ENCODE measurements at regions not wholly inside any gene's neighbourhood (a gene's known extent, or its start where the extent isn't known, plus 50 kb on each side); places are given as distances from the start of the nearest gene placed in this dataset.

DNA sequence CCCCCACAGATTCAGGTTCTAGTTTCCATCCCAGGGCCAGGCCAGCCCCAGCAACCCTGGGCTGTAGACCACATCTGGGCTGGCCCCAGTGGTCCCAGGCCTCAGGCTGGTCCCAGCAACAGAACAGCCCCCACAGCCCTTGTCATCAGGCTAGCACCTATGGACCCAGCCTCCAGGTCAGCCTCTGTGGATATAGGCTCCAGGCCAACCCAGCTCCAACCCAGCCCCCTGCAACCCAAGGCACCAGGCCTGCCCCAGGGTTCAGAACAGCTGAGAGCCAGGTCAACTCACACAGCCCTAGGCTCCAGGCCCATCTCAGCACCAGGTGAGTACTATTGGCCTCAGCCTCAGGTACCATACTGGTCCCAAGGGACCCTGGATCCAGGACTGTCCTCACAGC lies 155.3 kb downstream of the PWWP3B start:
- intact Hi-C loops (cut with DNase I): no loop called here
- ATAC-seq (ENCODE audit: poor library complexity) (no peak), DNase-seq (no peak)

DNA sequence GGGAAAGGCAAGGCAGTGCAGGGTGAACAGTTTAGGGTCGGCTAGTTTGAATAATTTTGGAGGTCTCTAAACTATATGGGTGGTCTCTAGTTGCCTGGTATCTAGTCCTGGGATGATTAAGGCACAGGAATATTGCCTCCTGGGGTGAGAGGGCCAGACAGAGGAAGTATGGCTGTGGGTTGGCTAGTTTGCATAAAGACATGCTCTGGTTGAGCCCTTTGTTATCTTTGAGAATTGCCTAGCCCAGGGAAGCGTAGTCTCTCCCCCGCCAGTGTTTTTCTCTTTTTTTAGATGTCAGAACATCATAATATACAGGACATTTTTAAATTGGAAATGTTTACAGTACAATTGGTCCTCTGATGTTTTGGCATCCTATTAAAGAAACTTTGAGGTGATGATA lies 163.5 kb downstream of the PWWP3B start:
- intact Hi-C loops (cut with DNase I): no loop called here
- ATAC-seq (ENCODE audit: poor library complexity): no peak

DNA sequence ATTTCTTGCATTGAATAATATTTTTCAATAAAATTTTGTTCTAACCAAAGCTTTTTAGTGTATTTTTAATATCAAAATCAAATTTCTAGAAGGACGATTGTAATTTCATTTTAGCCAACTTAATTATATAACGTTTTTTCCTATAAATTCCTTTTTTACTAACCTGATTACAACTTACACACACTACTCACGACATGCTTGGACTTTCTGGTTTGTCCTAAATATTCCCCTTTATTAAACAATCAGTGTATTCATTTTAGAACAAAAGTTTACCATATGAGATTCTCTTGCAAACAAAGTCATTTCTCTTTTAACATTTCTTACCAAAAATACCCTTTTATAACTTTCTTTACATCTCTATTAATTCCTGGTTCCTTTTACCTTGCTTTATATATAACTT lies 173.7 kb downstream of the PWWP3B start:
- intact Hi-C loops (cut with DNase I): no loop called here
- ATAC-seq (ENCODE audit: poor library complexity) (no peak), DNase-seq (no peak)

More for the DNA sequence above, 163.5 kb downstream of the PWWP3B start:
- no peak for DNase-seq

DNA sequence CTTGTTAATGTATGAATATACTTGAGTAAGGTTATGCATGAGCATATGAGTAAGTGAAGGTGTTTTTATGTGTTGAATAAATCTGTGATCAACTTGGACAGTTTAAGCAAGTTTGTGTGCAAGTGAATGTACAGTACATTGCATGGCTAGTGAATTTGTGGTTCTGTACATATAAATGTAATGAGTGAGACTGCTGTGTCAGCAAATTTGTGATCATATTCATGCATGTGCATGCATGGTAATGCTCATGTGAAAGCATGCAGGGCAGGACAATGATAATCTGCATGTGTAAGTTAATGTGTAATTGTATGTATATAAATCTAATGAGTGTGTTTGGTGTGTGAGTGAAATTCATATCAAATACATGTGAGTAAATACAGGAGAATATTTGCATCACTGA lies 188.5 kb downstream of the PWWP3B start:
- ATAC-seq (ENCODE audit: poor library complexity): no peak
- intact Hi-C loops (cut with DNase I): no loop called here
- DNase-seq: no peak

DNA sequence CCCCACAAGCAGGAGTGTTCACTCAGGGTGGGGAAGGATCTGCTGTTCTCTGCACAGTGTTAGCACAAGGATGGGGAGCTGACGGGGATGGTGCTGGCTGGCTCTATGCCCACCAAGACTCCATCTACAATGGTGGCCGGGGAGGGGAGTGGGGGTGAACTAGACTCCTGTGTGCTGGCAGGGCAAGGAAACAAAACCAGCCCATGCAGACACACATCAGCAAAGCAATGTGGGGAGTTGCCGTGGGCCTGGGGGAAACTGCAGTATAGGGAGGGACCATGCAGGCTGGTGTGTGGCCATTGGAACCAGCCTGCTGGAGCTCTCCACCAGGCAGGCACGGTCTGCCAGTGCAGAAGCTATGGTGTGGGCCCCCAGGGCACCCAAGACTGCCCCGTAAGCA lies 195.1 kb downstream of the PWWP3B start:
- intact Hi-C loops (cut with DNase I): no loop called here
- ATAC-seq (ENCODE audit: poor library complexity): no peak
- DNase-seq: no peak

DNA sequence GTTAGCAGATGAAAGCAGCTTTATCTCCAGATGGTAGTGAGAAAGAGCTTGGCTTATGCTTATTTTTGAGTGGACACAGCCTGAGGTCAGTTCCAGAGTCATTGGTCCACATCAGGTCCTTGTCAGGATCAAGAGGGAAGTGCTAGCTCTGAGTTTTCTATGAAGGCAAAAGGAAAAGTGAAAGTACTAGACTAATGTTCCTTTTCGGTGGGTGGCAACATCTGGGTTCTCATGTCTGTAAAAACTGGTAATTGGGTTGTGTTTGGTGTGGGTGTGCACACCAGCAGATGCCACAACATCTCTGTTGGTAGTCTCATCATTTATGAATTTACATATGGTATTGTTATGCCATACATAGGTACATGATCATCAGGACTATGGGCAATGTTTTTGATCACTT lies 210.5 kb downstream of the PWWP3B start:
- DNase-seq (no peak), ATAC-seq (ENCODE audit: poor library complexity) (no peak)
- intact Hi-C loops (cut with DNase I): no loop called here

DNA sequence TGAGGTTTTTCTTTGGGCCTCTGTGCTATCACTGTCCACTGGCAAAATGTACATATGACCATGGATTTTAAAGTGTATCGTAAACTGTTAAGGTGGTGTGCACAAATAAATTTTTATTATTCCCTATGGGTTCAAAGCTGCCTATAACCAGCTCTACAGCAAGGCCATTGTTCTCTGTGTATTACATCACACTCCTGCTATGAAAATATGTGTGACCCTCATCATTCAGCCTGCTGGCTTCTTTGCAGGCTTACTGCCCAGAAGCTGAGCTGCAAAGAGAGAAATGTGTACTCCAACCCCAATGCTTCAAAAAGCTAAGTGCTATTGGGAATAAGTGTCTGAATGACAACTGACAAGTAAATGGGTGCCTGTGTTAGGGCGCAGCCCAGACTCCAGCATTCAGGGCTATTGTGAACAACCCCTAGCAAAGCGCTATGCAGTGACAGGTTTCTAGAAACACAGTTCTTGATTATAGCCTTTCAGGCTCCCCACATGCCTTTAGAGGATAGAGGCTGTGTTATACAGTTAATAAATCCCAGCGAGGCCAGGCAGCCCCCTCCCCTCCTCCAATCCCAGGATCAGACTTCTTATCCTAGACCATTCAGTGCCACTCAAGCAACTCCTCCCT lies 220.4 kb upstream of the RADX start:
- intact Hi-C loops (cut with DNase I): loop anchor here (10.0 kb wide), 1 partner anchor 417 kb away; no protein-coding TSS in a partner anchor
- DNase-seq (no peak), ATAC-seq (ENCODE audit: poor library complexity) (no peak)

DNA sequence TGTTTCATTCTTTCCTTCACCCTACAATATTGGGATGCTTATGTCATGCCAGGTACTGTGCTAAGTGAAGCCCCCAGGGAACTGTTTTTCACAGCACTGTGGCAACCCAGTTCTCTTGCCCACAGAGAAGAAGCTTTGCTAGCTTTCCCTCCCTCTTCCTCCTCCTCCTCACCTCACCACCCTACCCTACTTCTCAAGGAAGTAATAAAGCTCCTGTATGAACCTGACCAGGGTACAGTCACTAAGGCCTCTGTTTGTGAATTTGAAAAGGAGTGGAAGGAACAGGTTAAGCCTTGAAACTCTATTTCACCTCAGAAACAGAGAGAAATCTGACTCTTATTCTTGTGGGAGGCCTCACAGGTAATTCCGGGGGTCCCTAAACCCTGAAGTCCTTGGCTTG lies 219.4 kb upstream of the RADX start:
- DNase-seq (no peak), ATAC-seq (ENCODE audit: poor library complexity) (no peak)
- intact Hi-C loops (cut with DNase I): loop anchor here (10.0 kb wide), 1 partner anchor 418 kb away; no protein-coding TSS in a partner anchor

DNA sequence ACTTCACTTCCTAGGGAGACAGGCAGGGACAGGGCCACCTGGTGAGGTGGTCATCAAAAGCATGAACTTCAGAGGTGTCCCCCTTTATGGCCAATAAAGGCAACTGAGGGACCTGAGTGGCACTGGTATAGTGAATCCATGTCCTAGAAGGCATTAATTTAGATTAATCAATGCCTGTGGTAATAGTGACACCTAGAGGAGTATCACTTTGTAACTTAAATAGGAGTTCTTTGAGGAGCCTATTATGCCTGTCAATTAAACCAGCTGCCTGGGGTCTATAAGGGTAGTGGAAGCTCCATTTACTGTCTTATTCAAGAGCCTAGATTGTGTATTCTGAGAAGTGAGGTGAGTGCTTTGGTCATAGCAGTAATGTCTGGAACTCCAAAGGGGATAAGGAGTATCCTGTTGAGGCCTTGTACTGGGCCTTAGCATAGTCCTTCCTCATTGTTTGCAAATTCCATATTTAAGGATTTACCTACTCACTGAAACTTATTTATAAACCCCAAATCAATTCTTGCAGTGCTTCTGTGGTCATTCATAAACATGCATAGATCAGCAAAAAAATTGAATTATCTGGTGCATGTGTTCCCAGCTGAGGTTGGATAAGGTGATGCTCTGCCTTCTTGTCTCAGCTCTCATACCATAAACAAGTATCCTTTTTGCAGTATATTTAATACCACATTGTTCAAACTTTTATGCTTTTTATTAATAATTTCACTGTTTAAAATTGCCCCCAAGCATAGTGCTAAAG lies 213.8 kb upstream of the RADX start:
- DNase-seq (no peak), ATAC-seq (ENCODE audit: poor library complexity) (no peak)
- intact Hi-C loops (cut with DNase I): loop anchor here (10.0 kb wide), 1 partner anchor 423 kb away; no protein-coding TSS in a partner anchor

DNA sequence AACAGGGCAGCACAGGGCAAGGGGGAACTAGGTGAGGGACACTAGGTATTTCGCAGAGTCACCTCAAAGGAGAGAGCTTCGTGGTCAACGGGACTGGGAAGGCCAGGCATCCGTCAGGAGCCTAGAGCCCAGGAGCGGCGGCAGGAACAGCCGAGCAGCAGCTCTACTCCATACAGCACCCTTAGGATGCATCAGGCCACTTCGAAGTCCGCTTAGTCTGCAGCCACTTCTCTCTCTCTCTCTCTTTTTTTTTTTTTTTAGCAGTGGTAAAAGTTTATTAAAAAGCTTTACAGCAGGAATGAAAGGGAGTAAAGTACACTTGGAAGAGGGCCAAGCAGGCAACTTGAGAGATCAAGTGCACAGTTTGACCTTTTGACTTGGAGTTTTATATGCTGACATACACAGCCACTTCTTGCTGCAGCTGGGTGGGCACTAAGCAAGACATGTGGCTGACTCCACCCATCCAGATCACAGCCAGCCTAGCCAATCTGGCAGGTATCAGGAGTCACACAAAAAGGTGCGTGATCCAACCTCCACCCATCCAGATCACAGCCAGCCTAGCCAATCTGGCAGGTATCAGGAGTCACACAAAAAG lies 209.7 kb upstream of the RADX start:
- intact Hi-C loops (cut with DNase I): no loop called here
- DNase-seq: no peak

DNA sequence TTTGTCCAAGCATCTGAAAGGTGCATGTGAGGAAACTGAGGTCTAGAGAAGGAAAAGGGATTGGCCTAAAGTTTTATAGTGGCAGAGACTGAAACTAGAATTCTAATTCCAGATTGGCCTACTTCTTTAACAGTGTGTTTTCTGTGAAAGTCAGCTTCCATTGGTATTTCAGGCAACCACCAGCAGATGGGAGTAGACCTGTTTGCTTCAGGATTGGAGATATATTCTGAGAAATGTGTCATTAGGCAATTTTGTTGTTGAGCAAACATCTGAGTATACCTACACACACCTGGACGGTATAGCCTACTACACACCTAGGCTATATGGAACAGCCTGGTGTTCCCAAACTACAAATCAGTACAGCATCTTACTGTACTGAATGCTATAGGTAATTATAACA lies 207.3 kb upstream of the RADX start:
- intact Hi-C loops (cut with DNase I): no loop called here

More for the DNA sequence above, 209.7 kb upstream of the RADX start:
- ATAC-seq (ENCODE audit: poor library complexity): no peak

DNA sequence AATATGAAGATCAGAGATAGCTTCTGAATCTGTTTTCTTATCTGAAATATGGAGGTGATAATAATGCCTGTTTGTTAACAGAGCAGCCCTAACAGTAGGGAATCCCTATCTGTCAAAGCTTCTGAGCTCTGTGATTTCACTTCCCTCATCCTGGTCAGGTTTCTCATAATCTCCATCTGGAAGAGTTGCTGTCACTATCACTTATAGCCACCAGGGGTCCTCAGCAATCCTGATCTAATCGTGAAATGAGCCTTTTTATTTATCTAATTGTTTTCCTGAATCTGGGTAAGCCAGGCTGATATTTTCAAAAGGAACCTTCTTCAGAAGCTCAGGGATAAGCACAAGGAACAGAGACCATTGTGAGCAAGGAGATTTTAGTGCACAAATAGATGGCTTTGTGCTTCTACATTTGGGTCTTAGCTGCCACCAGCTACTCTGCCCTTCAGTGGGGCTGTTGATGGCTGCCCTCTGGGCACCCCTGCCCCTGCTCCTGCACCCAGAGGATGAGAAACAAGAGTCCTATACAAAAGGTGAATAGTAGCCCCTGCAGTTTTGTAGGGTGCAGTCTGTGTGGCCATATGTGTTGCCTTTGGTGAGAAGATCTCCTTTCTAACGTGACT lies 196.4 kb upstream of the RADX start:
- ATAC-seq (ENCODE audit: poor library complexity): no peak
- no peak for DNase-seq
- intact Hi-C loops (cut with DNase I): no loop called here

More for the DNA sequence above, 207.3 kb upstream of the RADX start:
- DNase-seq (no peak), ATAC-seq (ENCODE audit: poor library complexity) (no peak)

DNA sequence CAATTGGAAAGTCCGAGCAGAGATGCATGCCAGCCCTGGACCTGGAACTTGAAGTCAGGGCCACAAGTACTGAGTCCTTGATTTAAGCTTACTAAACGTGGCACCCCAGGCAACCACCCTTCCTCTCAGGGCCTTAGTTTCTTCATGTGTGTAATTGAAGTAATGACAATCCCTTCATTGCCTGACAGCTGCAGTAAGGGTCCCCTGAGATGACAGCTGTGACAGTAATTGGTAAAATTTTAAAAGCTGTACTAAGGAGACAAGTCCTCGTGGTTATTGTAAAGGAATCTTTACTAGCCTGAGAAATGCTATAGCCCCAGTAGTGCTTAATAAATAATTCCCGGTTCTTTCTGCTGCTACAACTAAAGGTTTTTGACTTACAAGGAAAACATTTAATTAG lies 175.1 kb upstream of the RADX start:
- DNase-seq (no peak), ATAC-seq (ENCODE audit: poor library complexity) (no peak)
- intact Hi-C loops (cut with DNase I): no loop called here

DNA sequence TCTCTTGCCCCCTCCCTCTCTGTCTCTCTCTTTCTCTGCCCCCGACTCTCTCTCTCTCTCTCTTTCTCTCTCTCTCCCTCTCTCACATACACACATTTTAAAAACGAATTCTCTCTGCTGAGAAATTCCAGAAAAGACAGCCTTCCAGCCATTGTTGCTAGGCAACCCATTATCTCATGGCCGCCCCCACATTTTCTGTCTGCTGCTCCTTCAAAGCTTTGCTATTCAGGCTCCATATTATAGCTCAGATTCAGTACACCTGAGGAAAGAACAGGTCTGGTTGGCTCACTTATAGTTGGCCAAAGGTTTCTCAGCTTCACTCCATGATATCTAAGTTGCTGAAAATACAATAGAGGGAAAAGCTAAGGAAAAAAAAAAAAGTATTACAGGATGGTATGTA lies 174.4 kb upstream of the RADX start:
- ATAC-seq (ENCODE audit: poor library complexity) (no peak), DNase-seq (no peak)
- intact Hi-C loops (cut with DNase I): no loop called here

DNA sequence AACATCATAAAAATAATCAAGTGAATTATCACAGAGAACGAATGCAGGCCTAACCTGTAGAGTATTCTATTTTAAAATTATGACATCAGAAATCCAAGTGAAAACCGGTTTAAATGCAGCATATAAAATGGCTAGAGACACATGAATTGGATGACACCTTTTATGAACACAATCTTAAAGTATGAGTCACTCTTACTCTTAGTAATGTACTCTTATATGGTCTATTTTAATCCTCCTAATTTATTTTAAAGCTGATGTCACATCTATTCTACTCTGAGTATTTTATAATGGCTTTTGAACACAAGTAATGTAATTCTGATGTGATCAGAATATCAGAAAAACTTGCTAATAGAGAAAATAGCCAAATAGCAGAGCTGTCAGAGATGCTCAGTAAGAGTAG lies 161.4 kb upstream of the RADX start:
- no peak for DNase-seq
- intact Hi-C loops (cut with DNase I): no loop called here
- no peak for ATAC-seq (ENCODE audit: poor library complexity)

DNA sequence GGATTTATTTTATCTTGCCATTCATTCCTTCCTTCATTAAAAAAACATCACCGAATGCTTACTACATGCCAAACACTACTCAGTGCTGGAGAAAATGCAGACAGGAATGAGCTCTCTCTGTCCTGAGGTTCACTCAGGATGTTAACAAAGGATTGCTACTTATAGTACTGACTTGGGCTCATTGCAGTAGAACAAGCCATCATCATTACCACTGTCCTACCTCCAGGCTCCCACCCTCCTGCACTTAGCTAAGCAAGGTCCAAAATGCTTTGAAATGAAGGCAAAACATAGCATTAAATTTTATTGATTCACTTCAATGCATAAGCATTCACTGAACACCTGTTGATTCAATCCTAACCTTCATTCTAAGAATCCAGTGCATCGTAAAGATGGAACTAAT lies 159.8 kb upstream of the RADX start:
- intact Hi-C loops (cut with DNase I): no loop called here
- no peak for ATAC-seq (ENCODE audit: poor library complexity)
- no peak for DNase-seq

DNA sequence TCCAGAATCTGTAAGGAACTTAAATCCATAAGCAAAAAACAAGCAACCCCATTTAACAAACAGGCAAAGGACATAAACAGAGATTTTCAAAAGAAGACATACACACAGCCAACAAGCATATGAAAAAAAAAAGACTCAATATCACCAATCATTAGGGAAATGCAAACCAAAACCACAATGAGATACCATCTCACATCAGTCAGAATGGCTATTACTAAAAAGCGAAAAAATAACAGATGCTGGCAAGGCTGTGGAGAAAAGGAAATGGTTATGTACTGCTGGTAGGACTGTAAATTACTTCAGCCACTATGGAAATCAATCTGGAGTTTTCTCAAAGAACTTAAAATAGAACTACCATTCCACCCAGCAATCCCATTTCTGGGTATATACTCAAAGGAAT lies 156.8 kb upstream of the RADX start:
- ATAC-seq (ENCODE audit: poor library complexity): no peak
- intact Hi-C loops (cut with DNase I): no loop called here
- no peak for DNase-seq

DNA sequence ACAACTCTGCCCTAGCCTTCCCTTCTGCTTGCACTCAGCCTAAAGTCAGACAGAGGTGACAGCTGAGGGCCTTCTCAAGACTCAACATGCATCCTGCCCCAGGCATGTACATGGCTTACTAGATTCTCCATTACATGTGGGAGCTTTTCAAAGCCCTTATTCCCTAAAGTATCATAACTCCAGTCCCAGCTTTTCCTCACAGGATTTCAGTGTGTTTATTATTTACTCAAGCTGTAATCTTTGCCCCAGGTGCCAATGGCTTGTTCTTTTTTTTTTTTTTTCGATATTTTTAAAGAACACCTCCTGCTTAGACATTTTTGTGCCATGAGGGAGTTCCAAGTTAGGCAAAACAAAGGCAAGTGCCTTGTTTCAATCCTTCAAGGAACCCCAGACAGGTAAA lies 154.0 kb upstream of the RADX start:
- intact Hi-C loops (cut with DNase I): no loop called here

DNA sequence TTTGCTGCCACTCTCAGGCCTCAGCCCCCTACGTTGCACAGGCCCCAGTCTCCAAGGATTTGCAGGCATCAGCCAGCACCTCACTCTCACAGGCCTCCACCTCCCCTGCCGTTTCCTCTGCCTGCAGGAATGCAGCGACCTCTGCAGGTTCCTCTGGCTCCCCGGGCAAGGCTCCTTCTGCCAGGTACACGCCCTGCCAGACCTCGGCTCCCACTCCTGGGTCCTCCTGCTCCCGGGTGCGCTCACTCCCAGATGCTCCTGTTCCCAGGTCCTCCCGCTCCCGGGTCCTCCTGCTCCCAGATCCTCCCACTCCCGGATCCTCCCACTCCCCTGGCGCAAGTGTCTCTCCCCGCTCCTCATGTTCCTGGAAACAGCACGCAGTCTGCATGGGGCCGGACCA lies 144.4 kb upstream of the RADX start:
- intact Hi-C loops (cut with DNase I): no loop called here
- DNase-seq (no peak), ATAC-seq (ENCODE audit: poor library complexity) (no peak)

More for the DNA sequence above, 154.0 kb upstream of the RADX start:
- ATAC-seq (ENCODE audit: poor library complexity): no peak
- DNase-seq: no peak

DNA sequence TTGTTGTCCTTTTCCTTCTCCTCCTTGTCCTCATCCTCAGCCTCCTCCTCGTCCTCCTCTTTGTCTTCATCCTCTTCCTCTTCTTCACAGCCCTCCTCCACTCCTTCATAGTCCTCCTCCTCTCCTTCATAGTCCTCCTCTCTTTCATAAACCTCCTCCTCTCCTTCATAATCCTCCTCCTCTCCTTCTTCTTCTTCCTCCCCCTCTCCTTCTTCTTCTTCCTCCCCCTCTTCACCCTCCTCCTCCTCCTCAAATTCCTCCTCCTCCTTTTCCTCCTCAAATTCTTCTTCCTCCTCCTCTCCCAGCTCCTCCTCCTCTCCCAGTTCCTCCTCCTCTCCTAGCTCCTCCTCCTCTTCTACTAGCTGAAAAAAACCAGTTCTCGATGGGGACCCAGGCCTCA lies 143.8 kb upstream of the RADX start:
- intact Hi-C loops (cut with DNase I): no loop called here
- DNase-seq (no peak), ATAC-seq (ENCODE audit: poor library complexity) (no peak)

Measured in Right ventricle myocardium superior (tissue), 1 donor.